HG03565 (cell line): ENCODE measurements at regions not wholly inside any gene's neighbourhood (a gene's known extent, or its start where the extent isn't known, plus 50 kb on each side); places are given as distances from the start of the nearest gene placed in this dataset.
"Not testable (repeated sequence)": the region's sequence is repeated elsewhere in the genome, so short reads cannot be mapped to it uniquely, and the experiment has no call there.

Source experiments
- ATAC-seq: cut with Tn5 transposase; IDR thresholded peaks from one replicate; pipeline ENCODE4 v1.9.1; 2021; ENCODE audit warnings: mild to moderate bottlenecking, moderate library complexity; ENCODE audit not compliant: unreplicated experiment

GRCh38 chr10:125407557-125407956 is 247.2 kb upstream of the CTBP2 start:
- ATAC-seq: no peak

GRCh38 chr10:125407000-125407502 is 246.7 kb upstream of the CTBP2 start:
- ATAC-seq: no peak

GRCh38 chr10:125404902-125405301 is 244.5 kb upstream of the CTBP2 start:
- ATAC-seq: not testable (repeated sequence)

- no peak for ATAC-seq
These were observed 241.1 kb upstream of the CTBP2 start for GRCh38 chr10:125401462-125401861.

- ATAC-seq: no peak
These were observed 238.9 kb upstream of the CTBP2 start for GRCh38 chr10:125399289-125399688.

GRCh38 chr10:125398270-125398669 is 237.9 kb upstream of the CTBP2 start:
- ATAC-seq: no peak

- ATAC-seq: no peak
These were observed 237.2 kb upstream of the CTBP2 start for GRCh38 chr10:125397608-125398007.

- ATAC-seq: no peak
These were observed 236.3 kb upstream of the CTBP2 start for GRCh38 chr10:125396676-125397075.

- ATAC-seq: no peak
These were observed 232.2 kb upstream of the CTBP2 start for GRCh38 chr10:125392609-125393008.

- no peak for ATAC-seq
These were observed 231.8 kb upstream of the CTBP2 start for GRCh38 chr10:125392154-125392553.

- ATAC-seq: no peak
These were observed 229.3 kb upstream of the CTBP2 start for GRCh38 chr10:125389648-125390047.

- ATAC-seq: no peak
These were observed 219.2 kb upstream of the CTBP2 start for GRCh38 chr10:125379592-125379991.

- no peak for ATAC-seq
These were observed 217.0 kb upstream of the CTBP2 start for GRCh38 chr10:125377368-125377767.

- ATAC-seq: no peak
These were observed 214.8 kb upstream of the CTBP2 start for GRCh38 chr10:125375210-125375609.

GRCh38 chr10:125373546-125373945 is 213.2 kb upstream of the CTBP2 start:
- ATAC-seq: no peak

GRCh38 chr10:125370578-125370977 is 210.2 kb upstream of the CTBP2 start:
- ATAC-seq: no peak

- no peak for ATAC-seq
These were observed 209.3 kb upstream of the CTBP2 start for GRCh38 chr10:125369382-125370326.

GRCh38 chr10:125368146-125368545 is 207.8 kb upstream of the CTBP2 start:
- no peak for ATAC-seq

GRCh38 chr10:125363791-125364190 is 203.4 kb upstream of the CTBP2 start:
- no peak for ATAC-seq

GRCh38 chr10:125362950-125363349 is 202.6 kb upstream of the CTBP2 start:
- ATAC-seq: no peak

- ATAC-seq: no peak
These were observed 199.0 kb upstream of the CTBP2 start for GRCh38 chr10:125359401-125359800.

GRCh38 chr10:125355657-125356056 is 195.3 kb upstream of the CTBP2 start:
- ATAC-seq: no peak
